HG03280 (cell line): ENCODE measurements at regions not wholly inside any gene's neighbourhood (a gene's known extent, or its start where the extent isn't known, plus 50 kb on each side); places are given as distances from the start of the nearest gene placed in this dataset.

Experiments
- ATAC-seq: cut with Tn5 transposase; IDR thresholded peaks from one replicate; pipeline ENCODE4 v1.9.1; 2021; ENCODE audit warnings: mild to moderate bottlenecking, moderate library complexity; ENCODE audit not compliant: unreplicated experiment

DNA sequence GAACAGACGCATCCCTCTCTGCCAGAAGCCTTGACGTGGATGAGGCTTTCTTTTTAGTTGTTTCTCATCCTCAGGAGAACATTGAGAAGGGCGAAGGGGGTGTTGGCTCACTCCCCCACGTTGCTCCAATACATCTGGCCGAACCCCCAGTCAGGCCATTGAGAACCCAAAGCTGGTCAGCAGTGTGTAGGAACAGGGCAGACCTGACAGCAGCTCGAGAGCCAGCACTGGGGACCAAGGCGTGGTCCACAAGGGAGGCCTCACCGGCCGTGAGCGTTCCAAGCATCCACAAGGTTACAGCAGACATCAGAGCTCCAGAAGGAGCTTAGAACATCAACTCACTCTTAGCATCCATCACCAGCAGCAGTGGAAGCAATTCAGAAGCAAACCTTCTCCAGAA lies 387.9 kb upstream of the ARID1B start:
- ATAC-seq: no peak

DNA sequence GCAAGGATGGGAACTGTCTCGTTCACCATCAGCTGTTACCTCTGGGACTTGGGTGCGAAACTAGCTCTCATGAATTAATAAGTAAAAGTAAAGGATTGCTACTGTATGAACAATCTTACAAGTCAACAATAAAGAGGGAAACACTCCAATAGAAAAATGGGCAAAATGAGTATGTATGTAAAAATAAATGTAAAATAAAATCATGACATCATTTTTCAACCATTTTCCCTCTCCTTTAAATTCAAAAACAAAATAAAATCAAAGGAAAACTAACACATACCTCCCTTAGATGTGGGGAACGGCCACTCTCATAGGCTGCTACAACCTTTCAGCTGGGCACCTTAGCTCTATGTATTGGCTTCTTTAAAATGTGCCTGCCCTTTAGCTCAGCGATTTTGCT lies 389.7 kb upstream of the ARID1B start:
- no peak for ATAC-seq

DNA sequence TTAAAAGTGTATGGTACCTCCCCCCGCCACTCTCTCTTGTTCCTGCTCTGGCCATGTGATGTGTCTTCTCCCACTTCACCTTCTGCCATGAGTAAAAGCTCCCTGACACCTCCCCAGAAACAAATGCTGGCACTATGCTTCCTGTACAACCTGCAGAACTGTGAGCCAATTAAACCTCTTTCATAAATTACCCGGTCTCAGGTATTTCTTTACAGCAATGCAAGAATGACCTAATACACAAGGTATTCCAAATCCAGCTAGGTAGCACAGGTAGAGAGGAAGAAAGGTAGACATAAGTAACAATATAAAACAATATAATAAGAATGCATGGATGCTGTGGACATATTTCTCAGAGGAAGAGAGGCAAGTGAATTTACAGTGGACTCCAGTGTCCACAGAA lies 394.1 kb upstream of the ARID1B start:
- no peak for ATAC-seq

- no peak for ATAC-seq
These were observed 397.5 kb upstream of the ARID1B start for GRCh38 chr6:156379392-156380289.

DNA sequence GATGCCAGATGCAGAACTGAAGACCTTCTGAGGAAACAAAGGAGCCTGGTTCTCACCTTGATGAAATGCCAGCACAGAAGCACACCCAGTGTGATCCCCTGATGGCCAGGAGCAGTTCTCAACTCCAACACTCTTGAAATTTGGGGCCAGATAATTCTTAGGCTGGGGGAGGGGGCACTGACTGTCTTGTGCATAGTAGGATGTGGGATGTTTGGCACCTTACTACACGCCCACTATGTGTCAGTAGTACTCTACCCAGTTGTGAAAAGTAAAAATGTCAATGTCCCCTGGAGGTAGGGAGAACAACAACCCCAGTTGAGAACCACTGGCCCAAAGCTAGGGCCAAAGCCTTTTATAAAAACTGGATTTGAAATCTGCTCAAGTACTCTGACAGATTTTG lies 398.3 kb upstream of the ARID1B start:
- no peak for ATAC-seq

GRCh38 chr6:156376091-156376490 lies 401.1 kb upstream of the ARID1B start:
- no peak for ATAC-seq

DNA sequence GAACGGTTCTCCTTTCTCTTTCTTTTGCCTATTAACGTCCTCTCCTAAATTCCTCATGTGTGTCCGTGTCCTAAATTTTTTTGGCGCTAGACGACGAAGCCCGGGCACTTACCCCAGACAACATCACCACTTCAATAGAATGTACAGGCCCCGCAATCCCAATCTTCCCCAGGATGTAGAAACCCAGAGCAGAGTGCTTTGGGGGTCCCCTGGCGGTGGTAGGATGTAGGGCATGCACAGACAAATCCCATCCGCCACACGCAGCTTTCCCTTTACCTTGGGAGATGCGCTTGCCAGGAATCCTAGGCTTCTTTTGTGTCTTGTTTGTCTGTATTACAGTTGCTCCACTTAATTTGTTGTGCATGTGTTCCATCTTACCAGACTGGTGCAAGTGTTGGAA lies 417.3 kb upstream of the ARID1B start:
- ATAC-seq: no peak

DNA sequence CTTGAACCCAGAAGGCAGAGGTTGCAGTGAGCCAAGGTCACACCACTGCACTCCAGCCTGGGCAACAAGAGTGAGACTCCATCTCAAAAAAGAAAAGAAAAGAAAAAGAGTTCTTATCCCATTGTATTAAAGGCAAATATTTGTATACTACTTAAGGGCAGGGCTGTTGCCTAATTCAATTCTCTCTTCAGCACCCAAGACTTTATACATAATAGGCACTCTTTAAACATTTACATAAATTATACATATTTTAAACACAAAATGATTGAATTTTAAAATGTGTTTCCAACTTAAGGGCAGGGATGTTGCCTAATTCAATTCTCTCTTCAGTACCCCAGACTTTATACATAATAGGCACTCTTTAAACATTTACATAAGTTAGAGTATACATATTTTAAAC lies 424.3 kb upstream of the ARID1B start:
- ATAC-seq: no peak

DNA sequence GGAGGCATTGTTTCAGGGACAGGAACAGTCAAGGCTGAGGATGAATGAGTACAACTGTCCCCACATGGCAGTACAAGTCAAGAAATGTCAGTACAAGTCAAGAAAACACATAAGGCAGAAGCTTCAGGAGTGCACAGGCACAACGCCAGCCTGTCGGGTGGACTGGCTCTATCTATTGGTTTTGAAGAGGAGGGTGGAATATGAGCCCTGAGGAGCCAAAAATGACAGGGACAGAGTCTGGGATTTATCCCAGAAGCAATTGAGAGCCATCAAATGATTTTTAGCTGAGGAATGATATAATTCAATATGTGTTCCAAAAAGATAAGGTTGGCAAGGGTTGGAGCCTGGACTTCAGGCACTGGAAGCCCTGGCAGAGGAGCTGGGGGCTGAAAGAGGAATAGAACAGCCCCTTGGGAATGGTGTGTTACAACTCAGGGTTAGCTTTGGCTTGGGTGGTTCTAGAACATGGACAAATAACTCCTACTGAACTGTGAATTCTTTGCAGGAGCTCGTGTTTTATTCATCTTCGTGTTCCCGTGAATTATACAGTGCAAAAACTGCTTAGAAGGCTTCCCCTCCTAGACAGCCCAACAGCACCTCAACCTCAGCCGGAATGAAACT lies 425.7 kb upstream of the ARID1B start:
- no peak for ATAC-seq

DNA sequence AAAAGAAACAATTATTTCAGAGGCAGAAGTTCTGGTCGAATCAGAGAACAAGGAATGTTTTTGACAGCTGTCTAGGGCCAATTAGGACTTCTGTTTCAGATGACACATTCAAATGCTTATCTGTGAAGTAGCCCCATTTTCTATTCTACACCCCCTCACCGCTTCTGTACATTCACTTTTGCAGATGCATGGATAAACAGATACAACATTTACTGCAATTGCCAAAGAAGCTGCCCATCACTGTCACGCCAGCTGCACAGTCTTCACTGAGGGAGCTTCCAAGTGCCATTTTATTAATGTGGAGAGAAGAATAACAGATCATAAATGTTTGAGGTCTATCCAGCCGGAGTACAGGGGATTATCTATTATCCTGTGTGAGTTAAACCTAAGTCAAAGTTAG lies 426.8 kb upstream of the ARID1B start:
- no peak for ATAC-seq

GRCh38 chr6:156348849-156349248 lies 428.3 kb upstream of the ARID1B start:
- no peak for ATAC-seq

DNA sequence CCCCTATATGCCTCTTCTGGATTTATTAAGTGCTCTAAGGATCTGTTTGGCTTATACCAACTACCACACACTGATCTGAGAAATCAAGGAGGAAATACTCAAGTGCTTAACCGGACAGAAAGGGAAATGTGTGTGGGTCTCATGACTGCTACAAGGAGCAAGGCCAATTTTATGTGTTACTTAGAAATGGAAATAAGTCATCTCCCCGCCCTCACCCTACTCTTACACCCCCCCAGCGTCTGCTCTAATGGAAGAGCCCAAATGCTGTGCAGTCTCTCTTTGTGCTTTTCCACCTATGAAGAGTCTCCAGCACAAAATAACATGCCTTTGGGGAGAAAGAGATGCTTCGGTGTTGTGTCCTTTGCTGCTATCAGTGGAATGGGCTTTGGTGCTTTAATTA lies 428.8 kb upstream of the ARID1B start:
- no peak for ATAC-seq

DNA sequence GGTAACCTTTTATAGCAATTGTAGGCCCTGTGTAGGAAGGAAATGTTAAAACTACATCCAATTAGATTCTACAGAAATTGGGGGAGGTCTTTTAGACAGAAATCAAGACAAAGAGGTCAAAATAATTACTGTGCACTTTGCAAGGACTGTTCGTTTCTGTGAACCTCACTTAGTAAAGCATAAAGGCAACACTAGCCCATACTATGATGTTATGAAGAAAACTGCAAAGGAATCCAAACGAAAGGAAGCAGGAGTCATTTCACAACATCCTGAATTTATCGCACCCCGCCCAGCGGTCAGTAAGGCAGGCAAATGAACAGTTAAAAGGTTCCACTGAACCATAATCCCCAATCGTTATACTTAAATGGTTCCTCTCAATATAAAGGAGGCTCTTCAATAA lies 429.5 kb upstream of the ARID1B start:
- ATAC-seq: no peak

DNA sequence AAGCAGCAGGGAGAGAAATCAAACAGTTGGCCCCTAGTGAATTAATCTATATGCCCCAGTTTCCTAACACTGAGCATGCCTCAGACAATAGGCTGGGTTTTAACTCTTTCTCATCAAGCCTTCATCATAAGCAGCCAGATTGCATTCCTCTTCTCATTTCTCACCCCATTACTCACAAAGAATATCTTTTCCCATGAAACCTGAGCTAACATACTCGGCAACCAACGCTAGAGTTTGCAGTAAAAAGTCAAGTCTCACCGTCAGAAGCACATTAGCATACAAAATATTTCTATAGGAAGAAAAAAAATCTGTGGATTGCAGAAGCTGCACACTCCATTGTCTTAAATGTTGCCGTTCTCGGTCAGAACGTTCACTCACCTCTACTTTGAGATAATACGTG lies 429.9 kb upstream of the ARID1B start:
- ATAC-seq: no peak

GRCh38 chr6:156345700-156346099 lies 431.5 kb upstream of the ARID1B start:
- ATAC-seq: no peak

- ATAC-seq: no peak
These were observed 432.7 kb upstream of the ARID1B start for GRCh38 chr6:156344491-156344890.

- no peak for ATAC-seq
These were observed 439.4 kb upstream of the ARID1B start for GRCh38 chr6:156337801-156338200.

DNA sequence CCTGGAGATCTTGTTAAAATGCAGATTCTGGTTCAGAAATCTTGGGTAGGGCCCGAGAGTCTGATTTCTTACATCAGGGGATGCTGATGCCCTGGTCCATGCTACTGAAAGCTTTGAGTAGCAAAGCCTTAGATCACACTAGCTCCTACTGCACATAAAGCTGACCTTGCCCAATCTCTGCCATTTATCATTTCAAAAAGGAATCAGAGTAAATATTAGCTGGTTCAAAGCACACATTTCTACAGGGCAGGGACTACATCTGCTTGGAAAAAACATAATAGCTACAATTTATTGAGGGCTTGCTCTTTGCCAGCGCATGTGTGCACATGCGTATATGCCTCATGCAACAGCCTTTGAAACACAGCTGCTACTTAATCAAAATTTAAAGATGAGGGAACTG lies 440.4 kb upstream of the ARID1B start:
- ATAC-seq: no peak

DNA sequence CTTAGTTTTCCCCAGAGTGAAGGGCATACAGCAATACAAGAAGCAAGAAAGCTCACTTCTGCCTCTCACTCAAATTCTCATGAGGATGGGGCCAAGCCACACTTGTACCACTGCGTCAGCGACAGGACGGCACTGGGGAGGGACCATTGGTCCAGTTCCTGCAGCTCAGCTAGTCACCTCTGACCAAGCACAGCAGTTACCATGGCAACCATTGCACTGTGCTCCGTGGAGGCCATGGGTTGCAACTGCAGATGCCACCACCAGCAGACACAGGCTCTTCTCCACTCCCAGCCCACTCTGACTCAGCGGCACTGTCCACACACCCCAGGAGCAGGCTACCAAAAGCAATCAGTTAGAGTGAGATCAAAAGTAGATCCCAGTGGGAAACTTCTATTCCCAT lies 441.1 kb upstream of the ARID1B start:
- no peak for ATAC-seq

DNA sequence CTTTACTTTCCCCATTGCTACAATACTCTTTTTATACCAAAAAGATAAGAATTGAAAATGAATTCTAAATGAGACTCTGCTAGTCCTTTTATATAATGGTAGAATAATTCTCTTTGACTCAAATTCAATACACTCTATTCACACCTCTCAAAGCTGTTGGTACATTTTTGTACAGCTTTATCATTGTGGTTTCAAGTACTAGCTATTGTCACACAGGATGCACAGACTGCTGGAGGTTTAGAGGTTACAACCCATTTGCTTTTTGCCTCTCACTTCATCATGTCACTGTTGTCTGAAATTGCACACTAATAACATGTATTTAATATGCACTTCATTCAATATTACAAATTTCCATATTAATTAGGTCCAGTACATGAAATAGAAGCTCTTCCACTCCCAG lies 442.2 kb upstream of the ARID1B start:
- ATAC-seq: no peak

GRCh38 chr6:156319707-156320106 lies 457.5 kb upstream of the ARID1B start:
- ATAC-seq: no peak

DNA sequence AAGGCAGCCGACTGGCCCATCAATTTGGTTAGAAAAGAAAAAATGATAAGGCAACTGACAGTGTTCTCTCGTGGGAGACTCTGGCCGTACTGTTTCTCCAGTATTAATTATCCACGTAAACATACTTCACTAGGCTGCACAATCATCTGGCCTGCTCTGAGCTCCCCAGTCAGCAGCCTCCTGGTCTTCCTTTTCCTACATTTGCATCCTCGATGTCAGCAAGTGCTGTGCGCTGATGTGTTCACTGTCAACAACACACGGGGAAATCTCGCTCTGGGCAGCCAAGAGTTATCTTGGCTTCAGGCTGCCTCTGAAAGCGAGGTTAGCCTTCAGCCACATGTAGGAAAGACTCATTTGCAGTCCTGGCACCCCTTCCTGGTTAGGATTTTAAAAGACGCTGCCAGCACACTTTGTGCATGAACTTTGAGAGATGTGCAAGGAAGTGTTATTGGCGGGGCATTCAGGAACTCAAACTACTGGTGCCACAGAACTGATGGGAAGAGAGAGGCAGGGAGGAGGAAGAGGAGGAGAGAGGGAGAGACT lies 460.5 kb upstream of the ARID1B start:
- ATAC-seq: no peak
